ENCODE measurements at regions not wholly inside any gene's neighbourhood (a gene's known extent, or its start where the extent isn't known, plus 50 kb on each side); places are given as distances from the start of the nearest gene placed in this dataset.
A peak's percentile ranks its signal among the peaks of the same experiment; 100 is the strongest.

DNA sequence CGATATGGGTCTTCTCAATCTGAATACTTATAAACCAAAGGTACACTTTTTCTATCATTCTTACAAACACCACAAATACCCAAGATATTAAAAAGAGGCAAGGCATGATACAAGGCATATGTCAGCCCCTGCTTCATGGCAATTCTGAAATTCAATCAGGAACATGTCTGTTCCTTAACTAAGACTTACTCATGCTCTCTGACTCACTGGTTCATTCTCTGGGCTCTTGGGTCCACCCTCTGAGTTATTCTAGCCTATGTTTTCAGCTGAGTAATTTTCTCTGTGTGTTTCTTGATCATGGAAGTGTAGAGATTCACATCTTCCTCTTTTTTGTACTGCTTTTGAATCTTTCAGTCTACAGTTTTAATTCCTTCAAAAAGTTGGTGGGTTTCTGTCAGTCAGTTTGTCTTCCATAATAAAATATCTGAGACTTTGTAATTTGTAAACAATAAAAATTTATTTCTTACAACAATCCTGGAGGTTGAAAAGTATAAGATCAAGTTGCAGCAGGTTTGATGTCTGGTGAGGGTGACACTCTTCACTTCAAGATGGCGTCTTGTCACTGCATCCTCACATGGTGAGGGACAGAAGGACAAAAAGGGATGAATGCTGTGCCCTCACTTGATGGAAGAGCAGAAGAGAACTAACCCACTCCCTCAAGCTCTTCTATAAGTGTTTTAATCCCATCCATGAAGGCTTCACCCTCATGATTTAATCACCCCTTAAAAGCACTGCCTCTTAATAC lies 211.7 kb downstream of the FAM76B start:
- peak; percentile 83 for DNase-seq

DNA sequence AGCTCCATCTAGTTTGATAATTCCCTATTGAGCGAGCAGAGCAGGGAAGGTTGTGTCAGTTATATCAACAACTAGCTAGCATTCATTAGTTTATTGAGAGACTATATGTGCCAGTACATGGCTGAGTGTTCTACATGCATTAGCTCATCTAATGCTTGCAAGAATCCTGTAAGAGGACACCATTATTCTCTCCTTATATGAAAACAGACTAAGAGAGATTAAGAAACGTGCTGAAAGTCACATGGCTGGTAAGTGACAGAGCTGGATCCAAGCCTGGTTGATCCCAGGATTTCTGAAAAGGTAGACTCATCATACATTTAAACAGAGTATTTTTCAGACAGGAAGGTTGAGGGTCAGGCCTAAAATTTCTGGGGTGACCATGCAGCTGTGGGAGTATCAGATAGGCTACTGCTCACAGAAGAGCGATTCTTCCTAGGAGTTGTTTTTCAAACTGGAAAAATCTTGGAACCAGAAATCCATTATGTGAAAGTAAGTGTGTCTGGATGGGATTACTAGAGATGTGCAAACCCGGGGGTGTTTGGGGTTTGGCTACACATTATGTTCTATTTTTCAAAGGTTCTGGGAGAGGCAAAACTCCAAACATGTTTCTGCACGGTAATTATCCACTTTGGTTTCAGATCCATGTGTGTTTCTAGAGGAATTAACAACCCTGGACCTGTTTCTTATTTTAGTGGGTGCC lies 213.3 kb downstream of the FAM76B start:
- DNase-seq, result peak; percentile 40

DNA sequence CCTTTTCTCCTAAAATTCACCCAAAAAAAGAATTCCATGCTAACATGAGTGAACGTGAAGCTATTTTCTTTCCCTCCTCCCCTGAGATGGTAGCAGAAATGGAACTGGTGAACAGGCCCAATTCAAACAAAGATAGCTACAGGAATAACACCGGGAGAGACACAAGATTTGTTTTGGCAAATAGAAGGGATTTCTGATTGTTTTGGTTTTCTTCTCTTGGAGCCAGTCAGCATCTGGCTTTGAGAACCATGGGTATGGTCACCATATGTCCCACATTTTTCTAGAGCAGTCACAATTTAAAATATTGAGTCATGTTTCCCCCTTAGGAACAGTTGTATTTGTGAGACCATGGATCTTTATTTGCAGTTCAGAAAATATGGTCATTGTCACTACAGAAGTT lies 214.1 kb downstream of the FAM76B start:
- DNase-seq, result peak; percentile 80

DNA sequence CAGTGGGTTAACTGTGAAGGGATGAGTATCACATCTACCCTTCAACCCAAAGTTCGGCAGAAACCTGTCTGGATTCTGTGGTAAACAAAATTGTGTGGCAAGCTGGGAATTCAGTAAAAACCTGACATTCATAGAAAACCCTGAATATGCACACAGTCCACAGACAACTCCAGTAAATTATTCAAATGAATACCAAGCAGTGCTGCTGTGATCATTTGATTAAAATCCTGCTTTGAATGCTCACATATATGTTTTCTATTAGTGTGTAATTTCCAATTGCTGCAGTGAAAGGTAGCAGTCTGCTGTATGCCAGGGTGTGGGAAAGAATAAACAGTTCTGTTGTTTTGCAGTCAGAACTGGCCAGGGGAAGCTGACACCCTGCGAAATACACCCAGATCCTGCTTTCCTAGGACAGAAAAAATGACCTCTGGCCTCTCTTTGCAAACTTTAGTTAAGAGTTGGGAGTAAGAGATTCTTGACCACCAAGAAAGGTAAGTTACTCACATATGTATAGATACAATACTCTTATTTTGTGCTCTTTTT lies 217.8 kb downstream of the FAM76B start:
- DNase-seq, result no peak

DNA sequence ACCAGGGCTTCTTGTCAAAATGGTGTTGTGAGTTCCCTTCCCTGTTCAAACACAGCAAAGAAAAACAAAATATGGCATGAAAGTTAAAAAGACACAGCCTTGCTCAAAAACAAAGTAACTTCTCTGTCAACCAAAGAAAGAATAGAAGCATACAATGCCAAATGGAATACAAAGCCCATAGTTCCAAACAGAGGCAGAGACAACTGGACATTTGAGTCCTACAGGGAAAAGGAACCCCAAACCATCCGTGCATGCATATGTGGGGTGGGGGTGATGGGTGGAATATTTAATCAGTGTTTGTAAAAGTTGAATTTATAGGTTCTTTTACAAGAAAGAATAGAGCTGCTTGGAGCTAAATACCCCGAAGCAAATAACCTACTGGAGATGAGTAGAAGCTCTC lies 218.7 kb downstream of the FAM76B start:
- no peak for DNase-seq

DNA sequence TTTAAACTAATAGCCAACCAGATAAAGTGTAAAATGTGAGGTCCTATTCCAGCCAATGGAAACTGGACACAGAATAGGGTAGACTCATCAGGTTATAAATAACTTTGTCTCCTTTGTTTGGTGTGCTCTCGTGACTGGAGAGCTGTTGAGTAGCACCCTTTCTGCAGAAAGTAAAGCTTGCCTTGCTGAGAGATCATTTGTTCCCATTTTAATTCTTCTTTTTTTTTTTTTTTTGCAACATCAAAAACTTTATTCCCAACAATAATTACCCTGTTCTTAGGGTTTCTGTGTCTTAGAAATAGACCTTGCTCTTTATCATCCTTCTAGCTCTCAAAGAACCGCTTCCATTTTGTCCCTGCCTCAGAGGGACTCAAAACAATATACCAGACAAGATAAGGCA lies 220.4 kb downstream of the FAM76B start:
- no peak for DNase-seq

DNA sequence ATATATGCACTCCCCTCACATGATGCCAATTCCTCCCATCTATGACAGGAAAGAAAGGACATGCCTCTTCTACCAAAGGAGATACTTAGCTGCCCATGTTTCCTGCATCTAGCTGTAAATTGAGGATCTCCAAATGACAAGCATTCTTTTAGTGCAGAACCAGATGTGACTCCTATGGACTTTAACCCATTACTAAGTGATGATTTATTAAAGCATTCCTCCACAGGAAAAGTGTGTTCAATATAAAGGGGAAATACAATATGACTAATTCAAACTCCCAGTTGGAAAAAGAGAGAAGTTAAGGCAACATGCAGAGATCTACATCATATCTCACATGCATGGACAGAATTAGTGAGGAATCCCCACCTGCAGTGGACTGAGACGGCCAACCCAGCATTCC lies 221.3 kb downstream of the FAM76B start:
- DNase-seq, result peak; percentile 64

DNA sequence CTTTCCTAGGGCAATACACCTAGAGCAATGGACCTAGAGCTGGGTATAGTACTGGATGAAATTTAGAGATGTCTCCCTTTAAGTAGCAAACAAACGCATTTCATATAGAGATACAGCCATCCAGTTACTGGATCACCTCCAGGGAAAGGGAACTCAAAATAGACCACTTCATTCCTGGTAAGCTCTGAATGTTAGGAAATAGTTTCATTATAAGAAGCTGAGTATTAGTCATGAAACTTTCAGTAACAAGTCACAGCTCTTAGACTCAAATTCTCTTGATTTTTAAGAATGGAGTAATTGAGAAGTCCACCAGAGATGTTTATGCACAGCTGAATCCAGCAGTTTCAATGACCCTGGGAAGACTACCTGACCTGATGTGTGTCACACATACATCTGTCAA lies 221.9 kb downstream of the FAM76B start:
- DNase-seq, result peak; percentile 87

DNA sequence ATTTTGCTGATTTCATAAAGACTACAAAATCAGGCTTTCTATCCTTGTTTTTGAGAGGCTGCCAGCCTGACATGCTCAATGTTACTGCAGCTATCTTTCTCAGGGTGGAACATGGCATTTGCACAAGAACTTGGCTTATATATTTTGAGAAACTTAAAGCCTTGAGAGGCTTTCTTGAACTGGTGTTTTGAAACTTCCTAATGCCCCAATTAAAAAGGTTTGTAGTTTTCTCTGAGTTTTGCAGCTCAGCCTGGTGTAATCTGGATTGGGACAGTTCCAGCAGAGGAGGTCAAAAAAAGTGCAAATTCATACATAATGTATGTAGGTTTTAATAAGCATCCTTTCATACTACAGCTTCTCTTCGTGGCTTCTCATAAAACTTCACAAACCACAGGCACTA lies 223.4 kb downstream of the FAM76B start:
- DNase-seq, result peak; percentile 66

DNA sequence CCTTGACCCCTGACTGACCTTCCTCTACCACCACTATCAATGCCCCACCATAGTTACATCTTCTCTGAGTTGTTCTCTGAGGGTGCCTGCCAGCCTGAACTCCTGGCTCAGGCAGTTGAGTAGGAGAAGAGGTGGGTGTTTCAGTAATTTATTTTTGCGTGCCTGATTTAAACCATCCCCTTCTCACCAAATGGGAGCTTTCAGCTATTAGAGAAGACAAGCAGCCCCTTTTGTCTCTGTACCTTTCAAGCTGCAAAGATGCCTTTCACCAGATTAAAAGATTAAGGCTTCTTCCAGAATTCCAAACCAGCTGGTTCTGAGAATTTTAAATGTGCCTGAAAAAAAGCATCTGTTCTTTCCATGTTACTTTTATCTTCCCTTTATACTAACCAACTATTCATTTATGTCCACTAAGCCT lies 223.8 kb downstream of the FAM76B start:
- DNase-seq, result no peak

DNA sequence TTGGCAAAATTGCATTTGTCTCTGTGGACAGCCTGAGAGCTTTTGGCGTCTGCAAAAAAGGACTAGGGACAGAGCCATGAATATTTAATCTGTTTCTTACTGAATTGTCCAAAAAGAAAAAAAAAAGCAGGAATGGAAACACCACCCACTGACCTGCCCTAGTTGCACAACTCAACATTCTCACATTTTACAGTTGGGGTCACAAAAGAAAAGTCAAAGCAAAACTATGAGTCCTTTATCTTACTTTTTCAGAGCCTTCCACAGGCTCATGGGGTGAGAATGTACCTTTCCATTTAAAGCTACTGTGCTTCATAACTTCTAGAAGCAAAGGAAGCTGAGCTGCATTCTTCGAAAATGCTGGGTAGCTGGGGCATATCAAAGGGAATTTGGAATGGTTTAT lies 225.7 kb downstream of the FAM76B start:
- DNase-seq, result no peak

DNA sequence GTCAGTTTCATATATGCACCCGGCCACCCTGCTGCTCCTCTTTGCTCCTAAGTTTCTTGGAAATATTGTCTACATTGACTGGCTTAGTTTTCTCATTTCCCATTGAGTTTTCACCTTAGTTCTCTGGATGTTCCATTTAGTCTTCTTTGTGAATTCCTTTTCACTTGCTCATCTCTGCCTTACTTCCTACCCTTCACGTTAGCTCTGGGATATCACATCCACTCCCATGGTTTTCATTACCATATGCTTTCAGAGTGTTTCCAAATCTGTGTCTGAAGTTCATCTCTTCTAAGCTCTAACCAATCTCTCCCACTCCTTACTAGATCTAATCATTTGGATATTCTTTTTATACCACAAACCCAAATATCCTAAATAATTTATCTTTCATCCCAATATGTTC lies 226.4 kb downstream of the FAM76B start:
- no peak for DNase-seq

DNA sequence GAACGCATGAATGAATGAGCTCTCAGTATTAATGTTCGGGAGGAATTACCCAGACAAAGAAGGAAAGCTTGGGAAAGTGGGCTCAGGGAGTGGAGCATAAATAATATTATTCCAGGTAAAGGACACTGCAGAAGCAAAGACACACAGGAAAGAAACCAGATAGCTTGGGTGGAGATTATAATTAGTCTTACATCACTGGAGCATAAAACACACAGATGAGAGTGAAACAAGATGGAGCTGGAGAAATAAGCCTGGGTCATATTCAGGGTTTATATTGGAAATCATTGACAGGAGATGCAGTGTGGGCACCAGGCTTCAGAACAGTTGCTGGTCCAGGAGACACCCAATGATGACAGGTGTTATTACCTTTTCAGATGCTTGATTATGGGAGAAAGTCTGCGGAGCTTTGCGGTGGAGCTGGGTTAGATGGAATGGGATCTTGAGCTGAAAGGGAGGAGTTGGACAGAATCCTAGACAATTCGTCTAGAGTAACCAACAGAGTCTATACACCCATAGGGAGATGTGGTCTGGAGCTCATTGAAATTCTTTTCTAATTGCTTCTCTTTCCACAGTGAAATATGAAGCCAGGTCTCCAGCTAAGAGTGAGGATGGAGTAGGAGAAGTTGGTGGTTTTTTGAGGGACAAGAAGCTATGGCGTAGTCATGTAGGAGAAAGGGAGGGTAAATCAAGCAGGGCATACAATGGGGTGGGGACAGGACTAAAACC lies 227.2 kb downstream of the FAM76B start:
- peak; percentile 36 for DNase-seq

DNA sequence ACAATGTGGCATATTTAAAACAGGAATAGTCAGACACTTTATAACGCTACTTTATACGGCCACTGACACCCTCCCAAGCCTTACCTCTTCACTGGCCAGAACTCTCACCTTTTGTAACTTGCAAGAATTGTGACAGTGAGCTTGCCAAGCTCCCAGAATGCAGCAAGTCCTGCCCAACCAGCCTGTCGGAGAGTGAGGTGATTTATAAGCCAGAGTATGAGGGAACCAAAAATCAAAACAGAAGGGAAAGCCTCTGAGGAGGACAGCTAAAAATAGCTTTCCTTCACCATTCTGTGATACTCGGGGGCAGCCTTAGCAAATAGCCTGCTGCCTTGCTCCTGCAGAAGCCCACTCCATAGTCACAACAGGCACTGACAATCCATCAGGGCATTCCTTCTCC lies 229.7 kb downstream of the FAM76B start:
- no peak for DNase-seq

DNA sequence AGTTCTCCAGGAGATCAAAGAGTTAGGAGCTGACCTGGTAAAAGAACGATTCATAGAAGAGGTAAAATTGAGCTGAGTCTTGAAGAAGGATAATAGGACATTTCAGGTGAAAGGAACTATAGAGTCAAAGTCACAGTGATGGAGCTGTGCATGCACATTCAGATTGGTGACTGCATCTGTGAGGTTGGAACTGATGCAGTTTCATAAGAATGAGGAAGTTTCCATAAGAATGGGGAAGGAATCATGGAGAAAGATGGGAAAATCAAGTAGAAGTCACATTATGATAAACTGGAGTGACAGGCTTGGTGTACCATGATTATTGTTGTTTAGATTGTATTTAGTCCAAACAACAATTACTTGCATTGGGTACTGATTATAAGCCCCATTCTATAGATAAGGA lies 232.2 kb downstream of the FAM76B start:
- DNase-seq, result no peak

DNA sequence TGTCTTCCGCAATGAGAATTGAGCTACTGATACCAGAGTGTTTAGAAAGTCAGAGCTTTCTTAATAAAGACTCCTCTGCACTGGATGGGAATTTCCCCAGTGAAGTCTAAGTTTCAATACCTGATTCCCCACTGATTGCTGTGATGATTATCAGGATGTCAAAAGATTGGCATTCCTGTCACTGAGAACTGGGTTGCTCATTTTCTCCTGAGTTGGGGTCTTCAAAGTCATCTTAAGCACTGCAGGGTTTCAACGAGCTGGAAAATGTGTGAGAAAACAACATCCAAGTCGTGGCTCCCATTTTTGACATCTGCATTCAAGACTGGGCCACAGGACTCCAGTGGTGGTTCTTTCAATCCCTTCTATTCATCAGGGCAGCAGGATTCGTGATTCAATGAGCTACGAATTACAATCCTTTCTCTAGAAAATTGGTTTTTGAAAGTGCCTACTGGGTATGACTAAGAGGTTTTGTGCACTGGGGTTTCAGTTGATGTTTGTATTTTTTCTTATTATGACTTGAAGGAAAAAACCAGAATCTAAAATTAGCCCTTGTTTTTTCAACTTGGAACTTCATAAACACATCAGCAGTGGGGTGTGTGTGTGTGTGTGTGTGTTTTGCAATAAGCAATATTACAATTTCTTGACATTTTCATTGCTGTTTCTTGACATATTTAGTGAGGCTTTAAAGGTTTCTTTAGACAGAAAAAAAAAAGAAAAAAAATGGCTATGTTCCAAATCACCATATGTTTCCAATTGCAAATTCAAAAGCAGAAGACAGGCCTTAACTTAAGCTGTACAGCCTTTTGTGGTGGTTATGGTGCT lies 233.0 kb downstream of the FAM76B start:
- DNase-seq, result peak; percentile 77

DNA sequence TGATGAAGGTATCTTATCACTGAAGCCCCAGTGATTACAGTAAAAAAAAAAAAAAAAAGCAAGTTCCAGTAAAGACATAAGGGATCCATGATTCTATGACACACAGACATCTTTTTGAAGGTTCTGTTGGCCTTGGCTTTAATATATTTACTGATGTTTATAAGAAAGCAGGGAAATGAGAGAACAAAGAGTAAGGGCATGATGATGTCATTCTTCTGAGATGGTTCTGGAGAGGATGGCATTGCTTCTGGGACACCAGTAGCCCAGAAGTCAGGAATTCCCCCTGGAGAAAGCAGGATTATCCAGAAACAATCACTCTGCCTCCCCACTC lies 233.6 kb downstream of the FAM76B start:
- DNase-seq, result no peak

DNA sequence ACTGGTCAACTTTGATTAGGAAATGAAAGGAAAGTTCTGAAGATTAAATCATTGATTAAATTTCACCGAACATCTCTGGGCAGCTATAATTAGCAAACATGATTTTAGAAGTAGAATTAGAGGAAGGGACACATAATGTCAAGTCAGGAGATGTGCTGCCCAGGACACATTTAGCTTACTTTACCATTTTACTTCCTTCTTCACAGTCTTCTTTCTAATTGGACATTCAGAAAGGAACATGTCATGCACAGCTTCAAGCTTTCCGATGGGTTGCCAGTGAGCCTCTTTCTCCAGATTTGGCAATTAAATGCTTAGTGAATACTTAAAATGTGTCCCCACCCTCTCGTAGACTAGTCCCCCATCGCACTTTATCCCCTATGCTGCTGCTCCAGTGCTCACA lies 234.7 kb downstream of the FAM76B start:
- DNase-seq, result no peak

DNA sequence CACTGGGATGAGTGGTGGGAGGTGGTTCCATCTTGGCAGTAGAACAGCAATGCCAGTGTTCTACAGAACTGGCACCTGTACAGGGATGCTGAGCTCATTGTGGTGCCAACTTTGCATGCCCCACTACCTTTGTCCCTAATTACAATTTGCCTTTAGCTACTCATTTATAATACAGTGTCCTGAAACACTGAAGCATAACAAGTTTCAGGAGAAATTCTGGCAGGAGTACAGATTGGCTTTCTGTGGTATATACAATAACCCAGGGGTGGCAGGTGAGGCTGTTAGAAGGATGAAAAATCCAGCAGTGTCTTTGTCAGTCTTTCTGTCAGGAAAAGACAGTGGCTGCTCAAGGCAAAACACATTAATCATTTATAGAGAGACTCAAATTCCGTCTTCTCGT lies 240.3 kb downstream of the FAM76B start:
- no peak for DNase-seq

DNA sequence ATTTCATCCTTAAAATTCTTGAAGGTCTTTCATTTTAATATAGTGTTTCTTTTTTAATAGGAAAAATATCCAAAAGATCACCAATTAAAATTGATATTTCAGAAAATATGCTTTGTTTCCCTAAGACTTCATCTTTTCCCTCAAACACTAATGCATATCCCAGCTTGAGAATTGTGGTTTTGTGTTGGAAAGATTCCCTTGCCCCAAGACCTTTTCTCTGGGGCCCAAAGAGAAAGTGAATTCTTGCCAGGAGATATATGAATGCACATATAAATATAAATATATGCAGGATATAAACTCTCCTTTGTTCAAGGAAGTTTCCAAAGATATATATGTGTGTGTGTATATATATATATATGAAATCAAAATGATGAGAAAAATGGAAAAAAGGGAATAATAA lies 241.2 kb downstream of the FAM76B start:
- DNase-seq, result peak; percentile 48

DNA sequence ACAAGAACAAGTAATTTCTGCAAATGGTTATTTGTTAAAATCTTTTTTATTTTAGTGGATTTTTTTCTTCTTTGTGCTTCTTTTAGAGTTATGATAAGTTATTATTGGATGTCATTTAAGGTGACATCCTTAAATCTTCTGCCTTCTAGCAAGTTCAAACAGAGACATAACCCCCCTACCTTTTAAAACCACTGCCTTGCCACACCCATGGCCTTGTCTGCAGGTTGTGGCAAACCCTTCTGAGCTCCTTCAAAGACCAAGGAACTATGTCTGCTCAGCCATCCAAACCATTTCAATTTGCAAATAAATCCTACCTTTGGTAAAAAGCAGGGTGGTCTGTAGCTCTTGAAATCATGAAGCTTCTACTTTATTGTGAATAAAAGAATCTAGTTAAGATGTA lies 241.6 kb downstream of the FAM76B start:
- no peak for DNase-seq

DNA sequence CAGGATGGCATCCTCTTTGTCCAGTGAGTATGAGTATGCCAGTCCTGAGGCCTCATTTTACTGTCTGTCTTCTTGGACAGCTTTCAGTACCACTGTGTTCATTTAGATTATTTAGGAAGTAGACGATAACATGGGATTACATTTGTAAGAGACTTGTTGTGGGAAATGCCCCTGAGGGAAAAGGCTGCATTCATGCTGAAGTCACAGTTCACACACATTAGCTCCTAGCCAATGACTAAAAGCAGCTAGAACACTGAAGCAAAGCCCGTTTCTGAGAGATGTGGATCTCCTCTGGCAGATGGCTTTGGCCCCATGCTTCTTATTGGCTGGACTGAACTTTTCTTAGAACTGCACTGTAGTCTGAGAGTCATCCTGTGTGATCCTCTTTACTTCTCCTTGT lies 242.4 kb downstream of the FAM76B start:
- no peak for DNase-seq

All from fibroblast of skin of scalp (primary cell).